Thymus (tissue), 11 donors: ENCODE measurements at regions not wholly inside any gene's neighbourhood (a gene's known extent, or its start where the extent isn't known, plus 50 kb on each side); places are given as distances from the start of the nearest gene placed in this dataset.
A peak's percentile ranks its signal among the peaks of the same experiment; 100 is the strongest.
"Not testable (repeated sequence)": the region's sequence is repeated elsewhere in the genome, so short reads cannot be mapped to it uniquely, and the experiment has no call there.

Experiments
- DNase-seq, 9 donors: peaks; one replicate each; pipeline ENCODE4 v3.0.0-alpha.2; 2013; ENCODE audit warnings: low spot score in 9 of 9, low read depth in 6 of 9, missing footprints in 1 of 9
- H3K27ac ChIP-seq, 2 donors: one replicate each; pipeline ENCODE4 v1.5.1; 2013; ENCODE audit warnings: control low read depth in 1 of 2, low read depth in 1 of 2, low read length in 1 of 2, mild to moderate bottlenecking in 1 of 2, moderate library complexity in 1 of 2
- H3K27me3 ChIP-seq, 2 donors: one replicate each; pipeline ENCODE4 v1.5.1; 2013; ENCODE audit warnings: low read length in 1 of 2; ENCODE audit not compliant: control insufficient read depth in 2 of 2, insufficient read depth in 1 of 2
- H3K36me3 ChIP-seq, 2 donors: one replicate each; pipeline ENCODE4 v1.5.1; 2013; ENCODE audit warnings: low read length in 1 of 2, mild to moderate bottlenecking in 1 of 2, moderate library complexity in 1 of 2; ENCODE audit not compliant: control insufficient read depth in 2 of 2, insufficient read depth in 2 of 2
- H3K4me1 ChIP-seq, 2 donors: one replicate each; pipeline ENCODE4 v1.5.1; 2013; ENCODE audit warnings: low read length in 2 of 2; ENCODE audit not compliant: control insufficient read depth in 2 of 2, insufficient read depth in 2 of 2
- H3K4me3 ChIP-seq, 2 donors: one replicate each; pipeline ENCODE4 v1.5.1; 2013; ENCODE audit warnings: low read length in 2 of 2, control low read depth in 1 of 2, mild to moderate bottlenecking in 1 of 2
- H3K9me3 ChIP-seq, 2 donors: one replicate each; pipeline ENCODE4 v1.5.1; 2013; ENCODE audit warnings: low read length in 1 of 2, mild to moderate bottlenecking in 1 of 2; ENCODE audit not compliant: control insufficient read depth in 2 of 2, insufficient read depth in 1 of 2
- WGBS: extraction: QIAGEN DNeasy Blood & Tissue Kit; methylation state at CpG from one replicate; pipeline ENCODE4 v1.1.7; 2013; 5-methylcytosine and 5-hydroxymethylcytosine counted together
- donor health status: healthy.

DNA sequence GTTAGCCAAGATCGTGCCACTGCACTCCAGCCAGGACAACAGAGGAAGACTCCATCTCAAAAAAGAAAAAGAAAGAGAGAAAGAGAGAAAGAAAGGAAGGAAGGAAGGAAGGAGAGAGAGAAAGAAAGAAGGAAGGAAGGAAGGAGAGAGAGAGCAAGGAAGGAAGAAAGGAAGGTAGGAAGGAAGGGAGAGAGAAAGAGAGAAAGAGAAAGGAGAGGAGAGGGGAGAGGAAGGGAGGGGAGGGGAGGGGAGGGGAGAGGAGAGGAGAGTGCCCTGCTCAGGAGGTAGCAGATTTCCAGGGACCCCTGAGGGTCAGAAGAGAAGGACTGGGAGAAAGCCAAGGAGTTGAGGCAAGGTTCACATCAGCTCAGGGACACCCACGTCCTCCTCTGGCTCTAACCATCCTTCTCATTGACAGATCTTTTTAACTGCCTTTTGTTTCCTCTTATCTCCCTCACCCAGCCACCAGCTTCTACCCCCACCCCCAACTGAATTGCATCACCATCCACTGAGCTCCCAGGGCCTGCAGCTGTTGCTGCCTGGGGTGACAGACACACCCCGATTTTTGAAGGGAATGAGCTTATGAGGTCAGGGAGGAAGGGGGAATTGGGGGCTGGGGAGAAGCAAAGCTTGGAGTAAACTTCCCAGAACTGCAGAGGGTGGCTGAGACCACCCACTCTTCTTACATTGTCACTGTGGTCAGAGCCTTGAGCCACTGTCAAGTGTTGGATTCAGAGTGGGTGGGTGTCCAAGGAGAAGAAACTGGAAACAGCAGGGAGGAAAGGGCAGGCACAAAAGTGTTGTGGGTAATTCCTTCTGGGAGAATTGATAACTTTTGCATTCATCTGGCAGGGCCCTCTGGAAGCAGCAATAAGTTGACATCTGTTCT is 91.6 kb downstream of the GLUL start:
- Histone ChIP-seq H3K9me3 (peaks cover 0 to 3% of the 10 kb centered on the region in 2 donors), H3K4me3 (no peak overlapping the region), H3K36me3 (no peaks in the 10 kb centered on the region), H3K27ac (peak overlapping the region; percentile 90 to 99), H3K4me1 (peaks cover 24 to 42% of the 10 kb centered on the region in 2 donors), H3K27me3 (no peaks in the 10 kb centered on the region)
- DNase-seq: peak; percentile 49 to 87 (median 66)
- 32% methylated on average over 3 of the region's 3 CpGs for WGBS

DNA sequence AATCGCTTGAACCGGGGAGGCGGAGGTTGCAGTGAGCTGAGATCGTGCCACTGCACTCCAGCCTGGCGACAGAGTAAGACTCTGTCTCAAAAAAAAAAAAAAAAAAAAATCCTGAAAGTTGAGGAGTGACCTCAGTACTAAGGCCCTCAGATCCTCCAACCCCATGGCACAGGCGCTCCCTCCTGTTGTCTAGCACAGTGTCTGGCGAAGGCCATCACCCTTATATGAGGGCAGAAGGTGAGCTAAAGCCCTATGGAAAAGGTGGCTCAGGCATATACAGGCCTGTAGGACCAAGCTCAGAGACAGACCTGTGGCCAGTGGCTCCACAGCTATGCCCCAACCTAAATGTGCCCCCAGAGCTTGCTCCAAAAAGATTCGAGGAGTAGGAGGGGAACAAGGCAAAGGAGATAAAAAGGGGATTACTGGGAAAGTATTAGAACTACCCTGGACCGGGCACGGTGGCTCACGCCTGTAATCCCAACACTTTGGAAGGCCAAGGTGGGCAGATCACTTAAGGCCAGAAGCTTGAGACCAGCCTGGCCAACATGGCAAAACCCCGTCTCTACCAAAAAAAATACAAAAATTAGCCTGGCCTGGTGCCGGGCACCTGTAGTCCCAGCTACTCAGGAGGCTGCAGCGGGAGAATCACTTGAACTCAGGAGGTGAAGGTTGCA is 92.4 kb downstream of the GLUL start:
- not testable (repeated sequence) for DNase-seq, H3K27me3 ChIP-seq, H3K9me3 ChIP-seq, H3K4me3 ChIP-seq, H3K36me3 ChIP-seq
- peak overlapping the region in 1 of 2 donors; percentile 99 for H3K27ac ChIP-seq
- H3K4me1 ChIP-seq: peaks cover 24 to 42% of the 10 kb centered on the region in 2 donors
- WGBS: 94% methylated on average over 14 of the region's 14 CpGs

DNA sequence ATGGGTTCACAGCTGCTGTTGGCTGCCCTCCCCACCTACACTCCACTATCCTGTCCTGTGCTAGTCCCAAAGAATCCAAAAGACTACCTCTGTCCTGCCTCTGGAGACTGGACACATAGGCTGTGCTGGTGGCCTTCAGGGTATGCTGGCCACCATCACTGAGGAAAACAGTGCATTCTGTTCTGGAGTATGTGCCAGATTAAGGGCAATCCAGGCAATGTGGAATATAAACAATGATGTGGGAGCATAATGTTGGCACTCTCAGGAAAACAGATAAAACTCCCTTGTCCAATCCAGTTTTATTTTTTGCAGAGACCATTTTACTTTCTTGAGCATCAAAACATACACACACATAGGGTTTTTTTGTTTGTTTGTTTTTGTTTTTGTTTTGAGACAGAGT is 94.3 kb downstream of the GLUL start:
- Histone ChIP-seq H3K27ac (no peak overlapping the region), H3K9me3 (peaks cover 0 to 3% of the 10 kb centered on the region in 2 donors), H3K27me3 (no peaks in the 10 kb centered on the region), H3K4me1 (peaks cover 21 to 37% of the 10 kb centered on the region in 2 donors), H3K36me3 (no peaks in the 10 kb centered on the region), H3K4me3 (no peak overlapping the region)
- DNase-seq: no peak

DNA sequence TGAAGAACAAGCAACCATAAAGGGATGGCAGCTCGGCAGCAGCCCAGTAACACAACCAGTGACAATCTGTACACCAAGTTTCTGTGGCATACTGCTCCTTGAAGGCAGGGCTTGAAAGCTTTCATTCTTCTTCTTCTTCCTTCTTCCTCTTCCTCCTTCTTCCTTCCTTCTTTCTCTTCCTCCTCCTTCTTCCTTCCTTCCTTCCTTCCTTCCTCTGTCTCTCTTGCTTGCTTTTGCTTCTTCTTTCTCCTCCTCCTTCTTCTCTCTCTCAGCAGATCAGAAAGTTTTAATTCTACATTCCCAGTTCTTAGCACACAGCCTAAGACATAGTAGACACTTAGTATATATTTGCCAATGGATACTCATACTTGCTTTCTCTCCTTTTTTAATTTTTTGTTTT is 95.9 kb downstream of the GLUL start:
- 89% methylated on average over 1 of the region's 1 CpG for WGBS
- Histone ChIP-seq H3K9me3 (no peaks in the 10 kb centered on the region), H3K27me3 (no peaks in the 10 kb centered on the region), H3K4me3 (no peak overlapping the region), H3K4me1 (peaks cover 8 to 22% of the 10 kb centered on the region in 2 donors), H3K36me3 (no peaks in the 10 kb centered on the region), H3K27ac (no peak overlapping the region)
- no peak for DNase-seq

DNA sequence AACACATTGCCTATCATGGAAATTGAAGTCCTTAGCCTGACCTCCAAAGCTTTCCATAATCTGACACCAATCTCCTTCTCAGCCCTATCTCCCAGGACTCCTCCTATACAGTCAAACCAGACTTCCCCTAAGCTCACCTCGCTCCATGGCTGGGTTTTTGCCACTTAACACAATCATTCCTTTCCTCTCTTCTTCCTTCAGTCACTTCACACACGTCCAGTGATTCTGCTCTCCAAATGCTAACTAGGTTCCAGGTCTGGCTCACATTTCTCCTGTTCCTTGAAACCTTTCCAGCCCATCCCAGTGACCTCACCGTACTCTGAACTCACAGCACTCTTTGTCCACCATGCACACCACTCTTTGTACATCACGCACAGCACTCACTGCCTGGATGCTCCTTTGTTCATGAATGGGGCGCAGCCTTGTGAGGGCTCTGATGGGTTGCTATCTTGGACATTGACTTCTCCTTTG is 98.4 kb downstream of the GLUL start:
- H3K4me1 ChIP-seq: peaks cover 0 to 4% of the 10 kb centered on the region in 2 donors
- no peak overlapping the region for H3K4me3 ChIP-seq
- H3K27me3 ChIP-seq: no peaks in the 10 kb centered on the region
- 94% methylated on average over 5 of the region's 5 CpGs for WGBS
- no peak overlapping the region for H3K27ac ChIP-seq
- H3K36me3 ChIP-seq: no peaks in the 10 kb centered on the region
- H3K9me3 ChIP-seq: no peaks in the 10 kb centered on the region
- no peak for DNase-seq

DNA sequence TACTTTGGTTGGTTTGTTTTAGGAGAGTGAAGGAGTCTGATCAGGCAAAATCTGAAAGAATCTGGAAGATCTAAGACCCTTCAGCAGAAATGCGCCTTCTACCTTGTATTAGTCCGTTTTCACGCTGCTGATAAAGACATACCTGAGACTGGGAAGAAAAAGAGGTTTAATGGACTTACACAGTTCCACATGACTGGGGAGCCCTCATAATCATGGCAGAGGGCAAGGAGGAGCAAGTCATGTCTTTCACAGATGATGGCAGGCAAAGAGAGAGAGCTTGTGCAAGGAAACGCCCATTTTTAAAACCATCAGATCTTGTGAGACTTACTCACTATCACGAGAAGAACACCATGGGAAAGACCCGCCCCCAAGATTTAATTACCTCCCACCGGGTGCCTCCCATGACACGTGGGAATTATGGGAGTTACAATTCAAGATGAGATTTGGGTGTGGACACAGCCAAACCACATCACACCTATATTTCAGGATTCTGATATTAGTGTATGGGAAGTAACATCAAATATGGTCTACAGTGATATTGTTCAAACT is 99.3 kb downstream of the GLUL start:
- no peak for DNase-seq
- Histone ChIP-seq H3K9me3 (no peaks in the 10 kb centered on the region), H3K27me3 (no peaks in the 10 kb centered on the region), H3K27ac (no peak overlapping the region), H3K4me3 (no peak overlapping the region), H3K36me3 (no peaks in the 10 kb centered on the region), H3K4me1 (no peaks in the 10 kb centered on the region)
- 95% methylated on average over 8 of the region's 8 CpGs for WGBS

DNA sequence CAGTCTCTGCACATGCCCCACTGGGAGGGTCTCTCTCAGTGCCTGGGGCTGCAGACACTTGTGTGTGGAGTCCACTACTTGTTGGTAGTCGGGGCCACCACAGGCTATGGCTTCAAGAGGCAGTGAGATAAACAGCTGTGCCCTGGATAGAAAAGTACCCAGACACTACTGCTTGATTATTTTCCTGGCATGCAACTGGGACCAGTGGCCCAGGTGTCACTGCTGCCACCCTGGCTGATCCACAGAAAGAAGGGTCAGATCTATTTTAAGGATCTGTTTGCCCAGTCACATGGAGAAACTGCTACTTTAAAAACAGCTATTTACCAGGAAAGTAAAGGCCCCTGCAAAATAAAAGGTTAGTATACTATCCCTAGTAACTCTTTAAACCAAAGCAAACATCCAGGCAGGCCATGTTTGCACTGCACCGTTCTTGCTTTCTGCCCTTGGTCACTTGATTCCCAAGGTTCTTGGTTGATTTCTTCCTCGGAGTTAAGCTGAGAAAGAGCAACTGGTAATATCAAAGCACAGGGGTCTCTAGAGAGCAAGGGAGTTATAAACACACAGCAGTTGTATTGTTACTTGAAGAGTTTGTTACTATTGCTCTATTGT is 99.9 kb downstream of the GLUL start:
- WGBS: 95% methylated on average over 3 of the region's 3 CpGs
- H3K27me3 ChIP-seq: no peaks in the 10 kb centered on the region
- H3K4me1 ChIP-seq: no peaks in the 10 kb centered on the region
- H3K9me3 ChIP-seq: no peaks in the 10 kb centered on the region
- no peak for DNase-seq
- H3K4me3 ChIP-seq: no peak overlapping the region
- H3K36me3 ChIP-seq: no peaks in the 10 kb centered on the region
- H3K27ac ChIP-seq: no peak overlapping the region

DNA sequence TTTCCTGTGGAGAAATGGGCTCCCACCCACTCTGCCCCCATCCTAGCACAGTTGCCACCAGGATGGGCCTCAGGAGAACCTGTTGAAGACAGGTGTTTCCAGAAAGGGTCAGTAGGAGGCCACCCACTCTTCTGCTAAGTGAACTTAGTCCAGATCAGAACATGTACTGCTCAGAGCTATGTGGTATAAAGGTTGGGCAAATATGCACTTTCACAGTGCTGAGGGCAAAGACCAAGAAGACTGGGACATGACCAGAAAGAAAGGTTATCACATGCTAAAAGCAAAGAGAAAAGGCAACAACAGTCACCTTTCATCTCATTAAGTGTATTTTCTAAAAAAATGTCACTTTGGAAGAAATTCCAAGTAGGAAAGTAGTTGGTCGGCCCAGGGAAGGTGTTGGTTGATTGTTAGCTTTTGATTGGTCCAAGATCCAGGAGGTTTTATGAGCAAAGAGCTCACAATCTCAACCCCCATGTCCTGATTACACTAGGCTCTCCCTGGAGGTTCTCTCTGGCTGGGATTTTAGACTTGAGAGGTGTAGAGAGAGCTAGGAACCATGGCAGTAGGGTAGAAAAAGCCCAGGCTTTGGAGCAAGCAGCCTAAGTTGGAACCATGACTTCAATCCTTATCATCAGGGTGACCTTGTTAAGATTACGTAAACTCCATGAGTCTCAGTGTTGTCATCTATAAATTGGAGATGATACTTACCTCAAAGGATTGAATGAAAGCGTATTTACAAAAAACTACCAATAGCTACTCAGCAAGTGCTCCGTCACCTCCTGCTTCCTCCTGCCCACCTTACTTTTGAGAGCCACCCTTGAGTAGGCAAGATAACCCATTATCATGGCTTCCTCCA is 102.6 kb downstream of the GLUL start:
- Histone ChIP-seq H3K27me3 (no peaks in the 10 kb centered on the region), H3K4me3 (no peak overlapping the region), H3K27ac (no peak overlapping the region), H3K4me1 (no peaks in the 10 kb centered on the region), H3K36me3 (no peaks in the 10 kb centered on the region), H3K9me3 (no peaks in the 10 kb centered on the region)
- DNase-seq: no peak
- WGBS: 98% methylated on average over 4 of the region's 4 CpGs
